ENCODE measurements at regions not wholly inside any gene's neighbourhood (a gene's known extent, or its start where the extent isn't known, plus 50 kb on each side); places are given as distances from the start of the nearest gene placed in this dataset.

DNA sequence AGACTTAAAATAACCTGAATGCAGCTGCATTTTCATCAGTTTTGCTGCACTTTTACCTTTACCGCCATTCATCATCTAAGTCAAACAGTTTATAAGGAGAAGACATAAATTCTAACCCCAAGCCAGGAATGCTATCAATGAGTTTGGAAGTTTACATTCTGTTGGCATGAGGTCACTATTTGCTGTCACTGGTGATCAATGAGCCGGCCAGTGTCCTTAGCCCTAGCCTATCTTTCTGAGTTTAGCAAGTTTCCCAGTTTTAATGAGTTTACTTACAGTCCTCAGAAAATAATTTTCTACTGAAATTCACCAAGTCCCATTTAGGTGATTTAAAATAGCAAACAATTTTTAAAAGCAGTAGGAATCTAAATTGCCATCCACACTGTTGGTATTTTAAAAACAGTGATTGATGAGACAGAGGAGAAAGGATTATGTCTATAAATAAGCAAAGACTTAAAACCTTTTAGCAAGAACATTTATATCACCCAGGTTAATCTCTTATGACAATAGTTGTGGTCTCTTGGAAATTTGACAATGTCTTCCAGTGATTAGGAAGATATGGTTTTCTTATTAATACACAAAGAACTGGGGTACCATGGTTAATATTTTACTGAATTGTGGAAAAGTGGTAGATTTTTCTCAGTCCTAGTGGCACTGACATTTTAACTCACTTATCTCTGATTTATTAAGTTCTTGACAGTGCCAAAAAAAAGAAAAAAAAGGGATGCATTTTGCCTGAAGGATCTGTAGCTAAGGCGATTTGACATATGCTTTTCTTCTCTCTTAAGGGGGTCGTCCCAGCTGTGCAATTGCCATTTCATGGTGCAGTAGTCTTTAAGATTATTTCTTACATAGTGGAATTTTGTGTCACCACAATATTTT is 443.4 kb upstream of the ANKRD30A start:
- H3K27ac ChIP-seq (ENCODE audit: insufficient read depth, low read length, poor library complexity, severe bottlenecking), result no peak overlapping the region
- H3K4me1 ChIP-seq (ENCODE audit: control insufficient read depth, insufficient read depth, low read length, poor library complexity, severe bottlenecking), result no peaks in the 10 kb centered on the region
- no peak overlapping the region for H3K4me3 ChIP-seq (ENCODE audit: insufficient read depth, low read depth, low read length, poor library complexity, severe bottlenecking)
- no peak for DNase-seq
- no peaks in the 10 kb centered on the region for H3K36me3 ChIP-seq (ENCODE audit: control insufficient read depth, insufficient read depth, low read length)
- no peaks in the 10 kb centered on the region for H3K9me3 ChIP-seq (ENCODE audit: control insufficient read depth, low read length)
- H3K27me3 ChIP-seq (replicated peaks; ENCODE audit: control insufficient read depth, insufficient read depth, low read length, poor library complexity, severe bottlenecking), result no peaks in the 10 kb centered on the region

DNA sequence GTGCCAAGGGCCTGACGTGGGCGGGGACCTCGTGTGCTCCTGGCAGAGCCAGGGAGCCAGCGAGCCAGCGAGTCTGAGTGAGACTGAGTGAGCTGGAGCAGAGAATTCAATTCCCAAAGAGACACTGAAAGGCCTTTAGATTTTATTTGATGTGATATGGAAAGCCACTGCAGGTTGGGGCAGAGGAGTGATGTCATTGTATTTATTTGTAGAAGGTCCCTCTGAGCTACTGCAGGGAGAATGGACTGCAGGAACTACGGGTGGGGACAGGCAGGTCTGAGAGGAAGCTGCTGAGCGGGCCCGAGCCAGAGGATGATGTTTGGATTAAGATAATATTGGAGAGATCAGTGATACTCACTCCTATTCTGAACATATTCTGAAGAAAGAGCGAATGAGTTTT is 445.8 kb upstream of the ANKRD30A start:
- H3K27me3 ChIP-seq (replicated peaks; ENCODE audit: control insufficient read depth, insufficient read depth, low read length, poor library complexity, severe bottlenecking), result no peaks in the 10 kb centered on the region
- H3K36me3 ChIP-seq (ENCODE audit: control insufficient read depth, insufficient read depth, low read length), result no peaks in the 10 kb centered on the region
- no peak overlapping the region for H3K4me3 ChIP-seq (ENCODE audit: insufficient read depth, low read depth, low read length, poor library complexity, severe bottlenecking)
- DNase-seq, result no peak
- H3K27ac ChIP-seq (ENCODE audit: insufficient read depth, low read length, poor library complexity, severe bottlenecking), result no peak overlapping the region
- H3K4me1 ChIP-seq (ENCODE audit: control insufficient read depth, insufficient read depth, low read length, poor library complexity, severe bottlenecking), result no peaks in the 10 kb centered on the region
- no peaks in the 10 kb centered on the region for H3K9me3 ChIP-seq (ENCODE audit: control insufficient read depth, low read length)

DNA sequence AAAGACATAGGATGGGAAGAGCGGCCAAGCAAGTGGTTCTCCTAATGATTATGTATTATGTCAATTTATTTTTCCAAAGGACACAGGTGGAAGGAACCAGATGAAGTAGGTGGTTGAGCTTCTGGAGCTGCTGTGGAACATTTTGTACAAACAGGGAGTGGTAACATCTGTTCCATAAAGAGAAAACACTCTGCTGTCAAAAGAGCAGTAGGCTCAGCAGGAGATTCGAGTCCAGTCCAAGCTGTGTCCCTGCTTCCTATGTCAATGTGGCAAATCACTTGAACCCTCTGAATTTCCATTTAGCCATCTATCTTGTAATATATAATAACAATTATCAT is 448.0 kb upstream of the ANKRD30A start:
- Histone ChIP-seq H3K4me1 (ENCODE audit: control insufficient read depth, insufficient read depth, low read length, poor library complexity, severe bottlenecking) (no peaks in the 10 kb centered on the region), H3K27ac (ENCODE audit: insufficient read depth, low read length, poor library complexity, severe bottlenecking) (no peak overlapping the region), H3K9me3 (ENCODE audit: control insufficient read depth, low read length) (no peaks in the 10 kb centered on the region), H3K4me3 (ENCODE audit: insufficient read depth, low read depth, low read length, poor library complexity, severe bottlenecking) (no peak overlapping the region), H3K36me3 (ENCODE audit: control insufficient read depth, insufficient read depth, low read length) (no peaks in the 10 kb centered on the region), H3K27me3 (replicated peaks; ENCODE audit: control insufficient read depth, insufficient read depth, low read length, poor library complexity, severe bottlenecking) (no peaks in the 10 kb centered on the region)
- DNase-seq, result no peak

DNA sequence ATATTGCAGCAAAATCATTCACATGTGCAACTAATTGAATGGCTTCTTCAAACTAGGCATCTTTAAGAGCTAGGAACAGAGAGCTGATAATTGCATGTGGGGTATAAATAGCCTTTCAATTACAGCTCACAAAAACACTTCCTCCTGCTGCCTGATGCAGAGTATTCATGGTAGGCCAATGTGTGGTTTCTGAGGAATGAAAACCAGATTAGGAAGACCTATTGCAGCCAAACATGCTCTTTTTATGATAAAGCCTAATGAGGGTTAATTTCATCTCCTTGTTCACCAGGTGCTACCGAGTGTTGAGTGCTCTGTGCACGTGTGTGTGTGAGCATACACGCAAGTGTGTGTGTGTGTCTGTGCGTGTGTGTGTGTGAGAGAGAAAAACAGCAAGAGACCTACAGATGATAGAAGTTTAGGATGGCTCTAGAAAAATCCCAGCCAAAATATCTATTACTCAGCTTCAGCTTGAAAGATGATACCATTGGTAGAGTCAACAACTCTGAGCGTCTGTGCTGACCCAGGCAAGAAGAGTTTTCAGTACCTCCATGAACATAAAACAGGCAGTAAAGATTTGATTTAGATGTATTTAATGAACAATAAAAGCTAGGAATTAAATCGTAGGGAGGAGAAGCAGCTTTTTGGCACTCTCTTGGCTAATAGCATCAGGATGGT is 448.5 kb upstream of the ANKRD30A start:
- H3K36me3 ChIP-seq (ENCODE audit: control insufficient read depth, insufficient read depth, low read length), result no peaks in the 10 kb centered on the region
- no peak overlapping the region for H3K4me3 ChIP-seq (ENCODE audit: insufficient read depth, low read depth, low read length, poor library complexity, severe bottlenecking)
- DNase-seq, result no peak
- no peaks in the 10 kb centered on the region for H3K4me1 ChIP-seq (ENCODE audit: control insufficient read depth, insufficient read depth, low read length, poor library complexity, severe bottlenecking)
- H3K27me3 ChIP-seq (replicated peaks; ENCODE audit: control insufficient read depth, insufficient read depth, low read length, poor library complexity, severe bottlenecking), result no peaks in the 10 kb centered on the region
- H3K27ac ChIP-seq (ENCODE audit: insufficient read depth, low read length, poor library complexity, severe bottlenecking), result no peak overlapping the region
- H3K9me3 ChIP-seq (ENCODE audit: control insufficient read depth, low read length), result no peaks in the 10 kb centered on the region

DNA sequence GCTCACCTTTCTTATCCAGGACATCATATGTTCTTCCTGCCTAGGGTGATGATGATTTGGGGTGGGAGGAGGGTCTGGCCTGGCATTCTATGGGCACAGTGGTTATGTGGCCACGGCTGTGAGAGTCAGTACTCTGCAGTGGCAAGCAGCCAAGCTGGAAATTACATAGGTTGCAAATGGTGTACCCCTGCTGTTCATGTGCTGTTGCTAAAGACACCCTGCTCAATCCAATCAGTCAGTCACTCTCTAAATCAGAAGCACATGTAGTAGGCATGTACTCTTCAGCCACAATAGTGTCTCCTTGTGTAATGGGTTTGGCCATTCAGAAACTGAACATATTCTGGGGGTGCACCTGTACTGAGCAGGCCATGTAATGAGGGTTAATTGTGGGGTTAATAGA is 449.1 kb upstream of the ANKRD30A start:
- H3K27ac ChIP-seq (ENCODE audit: insufficient read depth, low read length, poor library complexity, severe bottlenecking), result no peak overlapping the region
- H3K27me3 ChIP-seq (replicated peaks; ENCODE audit: control insufficient read depth, insufficient read depth, low read length, poor library complexity, severe bottlenecking), result no peaks in the 10 kb centered on the region
- DNase-seq, result no peak
- no peaks in the 10 kb centered on the region for H3K9me3 ChIP-seq (ENCODE audit: control insufficient read depth, low read length)
- H3K4me3 ChIP-seq (ENCODE audit: insufficient read depth, low read depth, low read length, poor library complexity, severe bottlenecking), result no peak overlapping the region
- H3K4me1 ChIP-seq (ENCODE audit: control insufficient read depth, insufficient read depth, low read length, poor library complexity, severe bottlenecking), result no peaks in the 10 kb centered on the region
- H3K36me3 ChIP-seq (ENCODE audit: control insufficient read depth, insufficient read depth, low read length), result no peaks in the 10 kb centered on the region

DNA sequence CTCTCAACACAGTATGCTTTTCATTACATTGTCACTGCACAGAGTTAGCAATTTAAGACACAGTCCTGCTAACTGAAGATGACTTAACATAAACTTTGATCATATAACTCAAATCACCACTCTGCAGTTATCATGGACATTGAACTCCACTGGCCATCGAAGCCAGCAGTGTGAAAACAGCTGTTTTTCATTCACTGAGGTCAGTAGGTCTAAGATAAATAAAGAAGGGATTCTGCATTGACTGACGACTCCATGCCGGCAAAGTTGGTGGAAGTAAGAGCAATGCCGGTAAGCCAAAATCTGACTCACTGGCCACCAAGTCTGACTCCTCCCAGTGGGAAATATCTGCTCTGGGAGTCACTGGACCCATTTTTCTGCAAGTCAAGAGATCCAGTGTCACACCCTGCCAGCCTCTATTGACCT is 449.9 kb upstream of the ANKRD30A start:
- no peaks in the 10 kb centered on the region for H3K36me3 ChIP-seq (ENCODE audit: control insufficient read depth, insufficient read depth, low read length)
- no peaks in the 10 kb centered on the region for H3K27me3 ChIP-seq (replicated peaks; ENCODE audit: control insufficient read depth, insufficient read depth, low read length, poor library complexity, severe bottlenecking)
- H3K4me1 ChIP-seq (ENCODE audit: control insufficient read depth, insufficient read depth, low read length, poor library complexity, severe bottlenecking), result no peaks in the 10 kb centered on the region
- H3K27ac ChIP-seq (ENCODE audit: insufficient read depth, low read length, poor library complexity, severe bottlenecking), result no peak overlapping the region
- H3K4me3 ChIP-seq (ENCODE audit: insufficient read depth, low read depth, low read length, poor library complexity, severe bottlenecking), result no peak overlapping the region
- no peak for DNase-seq
- H3K9me3 ChIP-seq (ENCODE audit: control insufficient read depth, low read length), result no peaks in the 10 kb centered on the region

DNA sequence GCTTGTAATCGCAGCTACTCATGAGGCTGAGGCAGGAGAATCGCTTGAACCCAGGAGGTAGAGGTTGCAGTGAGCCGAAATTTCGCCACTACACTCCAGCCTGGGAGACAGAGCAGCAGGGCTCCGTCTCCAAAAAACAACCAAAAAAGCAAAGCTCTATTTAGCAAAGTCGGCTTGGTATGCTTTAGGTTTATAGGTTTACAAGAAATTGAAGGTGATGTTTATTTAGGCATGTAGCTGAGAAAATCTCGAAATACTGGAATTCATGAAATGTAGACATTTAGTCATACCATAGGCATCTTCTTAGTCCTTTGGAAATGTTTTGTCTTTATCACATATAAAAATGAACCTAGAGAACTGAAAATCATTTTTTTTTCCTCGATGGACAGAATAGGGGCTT is 453.8 kb upstream of the ANKRD30A start:
- H3K27me3 ChIP-seq (replicated peaks; ENCODE audit: control insufficient read depth, insufficient read depth, low read length, poor library complexity, severe bottlenecking), result no peaks in the 10 kb centered on the region
- H3K9me3 ChIP-seq (ENCODE audit: control insufficient read depth, low read length), result no peaks in the 10 kb centered on the region
- no peaks in the 10 kb centered on the region for H3K4me1 ChIP-seq (ENCODE audit: control insufficient read depth, insufficient read depth, low read length, poor library complexity, severe bottlenecking)
- no peaks in the 10 kb centered on the region for H3K36me3 ChIP-seq (ENCODE audit: control insufficient read depth, insufficient read depth, low read length)
- no peak for DNase-seq
- no peak overlapping the region for H3K4me3 ChIP-seq (ENCODE audit: insufficient read depth, low read depth, low read length, poor library complexity, severe bottlenecking)
- no peak overlapping the region for H3K27ac ChIP-seq (ENCODE audit: insufficient read depth, low read length, poor library complexity, severe bottlenecking)

DNA sequence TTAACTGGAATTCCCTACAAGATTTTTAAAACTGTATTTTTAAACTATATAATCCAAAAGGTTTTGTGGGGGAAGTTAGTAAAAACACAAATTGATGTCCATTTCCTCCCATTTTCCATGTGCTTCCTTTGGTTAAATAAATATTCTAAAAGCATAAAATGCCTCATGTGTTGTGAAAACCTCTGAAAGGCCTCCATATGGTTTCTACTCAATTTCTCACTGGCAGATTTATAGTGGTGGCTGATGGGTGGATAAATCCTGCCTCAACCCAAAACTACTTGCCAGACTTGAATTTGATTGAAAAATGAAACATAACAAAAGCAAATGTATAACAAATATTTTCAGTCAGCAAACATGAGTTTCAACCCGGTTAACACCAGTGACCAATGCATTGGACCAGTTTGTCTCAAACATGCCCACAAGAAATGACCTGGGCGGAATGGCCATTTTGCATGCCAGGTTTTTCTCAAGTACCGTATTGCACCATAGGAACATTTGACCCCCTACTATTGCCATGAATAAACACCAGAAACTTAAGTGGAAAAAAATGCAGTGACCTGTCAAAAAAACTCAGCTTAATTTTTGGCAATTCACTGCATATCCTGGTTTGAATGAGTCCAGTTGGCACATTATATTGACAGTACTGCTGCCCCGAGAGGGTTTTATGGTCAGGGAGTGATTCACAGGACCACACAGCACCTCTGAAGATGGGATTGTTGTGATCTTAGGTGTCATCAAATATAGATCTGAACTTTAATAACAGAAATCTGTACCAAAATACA is 454.6 kb upstream of the ANKRD30A start:
- Histone ChIP-seq H3K27me3 (replicated peaks; ENCODE audit: control insufficient read depth, insufficient read depth, low read length, poor library complexity, severe bottlenecking) (no peaks in the 10 kb centered on the region), H3K27ac (ENCODE audit: insufficient read depth, low read length, poor library complexity, severe bottlenecking) (no peak overlapping the region), H3K4me3 (ENCODE audit: insufficient read depth, low read depth, low read length, poor library complexity, severe bottlenecking) (no peak overlapping the region), H3K4me1 (ENCODE audit: control insufficient read depth, insufficient read depth, low read length, poor library complexity, severe bottlenecking) (no peaks in the 10 kb centered on the region), H3K9me3 (ENCODE audit: control insufficient read depth, low read length) (no peaks in the 10 kb centered on the region), H3K36me3 (ENCODE audit: control insufficient read depth, insufficient read depth, low read length) (no peaks in the 10 kb centered on the region)
- DNase-seq, result no peak

DNA sequence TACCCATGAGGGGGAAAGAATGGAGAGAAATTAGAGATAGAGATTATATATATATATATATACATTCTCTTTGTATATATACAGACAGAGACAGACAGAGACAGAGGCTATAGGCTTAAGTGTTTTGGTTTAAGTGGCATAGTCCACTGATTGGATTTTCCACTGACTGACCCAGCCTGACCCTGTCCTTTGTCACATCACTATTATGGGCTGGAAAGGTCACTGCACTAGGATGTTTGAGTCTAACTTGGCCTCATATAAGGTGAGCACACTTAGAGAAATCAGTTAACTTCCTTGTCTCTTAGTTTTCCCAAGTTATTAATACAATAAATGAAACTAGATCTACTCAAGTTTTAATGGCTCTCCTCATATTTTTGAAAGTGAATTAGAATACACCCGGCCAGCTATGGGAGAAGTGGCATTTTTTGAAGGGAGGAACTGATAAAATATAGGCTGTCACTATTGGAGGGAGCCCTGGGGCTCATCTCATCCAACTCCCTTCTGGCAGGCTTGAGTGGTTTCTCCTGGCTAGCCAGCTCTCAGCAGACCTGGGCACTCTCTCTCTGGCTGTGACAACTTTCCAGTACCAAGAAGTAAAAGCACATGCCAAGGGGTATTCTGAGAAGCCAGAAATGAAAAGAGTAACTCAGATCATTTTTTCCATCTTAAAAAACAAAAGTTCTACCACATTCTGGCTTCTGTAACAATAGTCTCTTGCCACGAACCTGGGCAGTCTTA is 455.6 kb upstream of the ANKRD30A start:
- Histone ChIP-seq H3K27ac (ENCODE audit: insufficient read depth, low read length, poor library complexity, severe bottlenecking) (no peak overlapping the region), H3K4me1 (ENCODE audit: control insufficient read depth, insufficient read depth, low read length, poor library complexity, severe bottlenecking) (no peaks in the 10 kb centered on the region), H3K36me3 (ENCODE audit: control insufficient read depth, insufficient read depth, low read length) (no peaks in the 10 kb centered on the region), H3K4me3 (ENCODE audit: insufficient read depth, low read depth, low read length, poor library complexity, severe bottlenecking) (no peak overlapping the region), H3K9me3 (ENCODE audit: control insufficient read depth, low read length) (no peaks in the 10 kb centered on the region), H3K27me3 (replicated peaks; ENCODE audit: control insufficient read depth, insufficient read depth, low read length, poor library complexity, severe bottlenecking) (no peaks in the 10 kb centered on the region)
- DNase-seq, result no peak

Data from effector memory CD4-positive, alpha-beta T cell (primary cell).